ENCODE measurements at regions not wholly inside any gene's neighbourhood (a gene's known extent, or its start where the extent isn't known, plus 50 kb on each side); places are given as distances from the start of the nearest gene placed in this dataset.

- no peaks in the 10 kb centered on the region for H3K9me3 ChIP-seq
- H3K36me3 ChIP-seq, result no peaks in the 10 kb centered on the region
- no peaks in the 10 kb centered on the region for H3K27me3 ChIP-seq
- H3K4me1 ChIP-seq, result no peaks in the 10 kb centered on the region
- in situ Hi-C loops (cut with MboI; ENCODE audit: low sequenced_read_pairs in 4 of 4) (no loop called here), intact Hi-C loops (cut with DNase I; ENCODE audit: low total_unique reads) (no loop called here)
- no peak overlapping the region for H3K27ac ChIP-seq
- no peak overlapping the region for H3K4me3 ChIP-seq
- no peak for DNase-seq
- ATAC-seq, result no peak
- no peak for TF ChIP-seq POLR2A (IDR thresholded peaks at IDR 0.05)
- no peak for TF ChIP-seq CTCF (IDR thresholded peaks at IDR 0.05 in 4 of 5, conservative IDR thresholded peaks at IDR 0.05 in 1 of 5)
These were observed 113.9 kb upstream of the THBS2 start for GRCh38 chr6:169367507-169367906.

GRCh38 chr6:169366258-169366901 lies 112.7 kb upstream of the THBS2 start:
- TF ChIP-seq CTCF (IDR thresholded peaks at IDR 0.05 in 4 of 5, conservative IDR thresholded peaks at IDR 0.05 in 1 of 5) (no peak), POLR2A (IDR thresholded peaks at IDR 0.05) (no peak)
- in situ Hi-C loops (cut with MboI; ENCODE audit: low sequenced_read_pairs in 4 of 4), result no loop called here
- Histone ChIP-seq H3K4me3 (no peak overlapping the region), H3K36me3 (no peaks in the 10 kb centered on the region), H3K4me1 (no peaks in the 10 kb centered on the region), H3K27me3 (no peaks in the 10 kb centered on the region), H3K27ac (no peak overlapping the region), H3K9me3 (no peaks in the 10 kb centered on the region)
- DNase-seq (no peak), ATAC-seq (no peak)
- intact Hi-C loops (cut with DNase I; ENCODE audit: low total_unique reads), result no loop called here

- no peaks in the 10 kb centered on the region for H3K27me3 ChIP-seq
- H3K36me3 ChIP-seq, result no peaks in the 10 kb centered on the region
- DNase-seq (no peak), ATAC-seq (no peak)
- in situ Hi-C loops (cut with MboI; ENCODE audit: low sequenced_read_pairs in 4 of 4) (no loop called here), intact Hi-C loops (cut with DNase I; ENCODE audit: low total_unique reads) (no loop called here)
- no peak overlapping the region for H3K27ac ChIP-seq
- no peaks in the 10 kb centered on the region for H3K4me1 ChIP-seq
- H3K9me3 ChIP-seq, result no peaks in the 10 kb centered on the region
- no peak overlapping the region for H3K4me3 ChIP-seq
- TF ChIP-seq CTCF (IDR thresholded peaks at IDR 0.05 in 4 of 5, conservative IDR thresholded peaks at IDR 0.05 in 1 of 5) (no peak), POLR2A (IDR thresholded peaks at IDR 0.05) (no peak)
These were observed 112.1 kb upstream of the THBS2 start for GRCh38 chr6:169365567-169366257.

GRCh38 chr6:169363590-169363989 lies 109.9 kb upstream of the THBS2 start:
- ATAC-seq, result no peak
- no peaks in the 10 kb centered on the region for H3K27me3 ChIP-seq
- in situ Hi-C loops (cut with MboI; ENCODE audit: low sequenced_read_pairs in 4 of 4), result no loop called here
- intact Hi-C loops (cut with DNase I; ENCODE audit: low total_unique reads), result no loop called here
- no peaks in the 10 kb centered on the region for H3K36me3 ChIP-seq
- TF ChIP-seq POLR2A (IDR thresholded peaks at IDR 0.05), result no peak
- no peak for TF ChIP-seq CTCF (IDR thresholded peaks at IDR 0.05 in 4 of 5, conservative IDR thresholded peaks at IDR 0.05 in 1 of 5)
- DNase-seq, result no peak
- no peaks in the 10 kb centered on the region for H3K4me1 ChIP-seq
- H3K27ac ChIP-seq, result no peak overlapping the region
- H3K9me3 ChIP-seq, result no peaks in the 10 kb centered on the region
- no peak overlapping the region for H3K4me3 ChIP-seq
